HEK293T (cell line): ENCODE measurements at regions not wholly inside any gene's neighbourhood (a gene's known extent, or its start where the extent isn't known, plus 50 kb on each side); places are given as distances from the start of the nearest gene placed in this dataset.

Experiments
- BHLHE40 ChIP-seq: fragments of 450-650 bp; IDR thresholded peaks from 2 replicates; pipeline ENCODE4 v1.6.1; 2016; ENCODE audit warnings: mild to moderate bottlenecking, moderate library complexity, borderline replicate concordance
- CTBP1 ChIP-seq: fragments of 450-650 bp; IDR thresholded peaks from 2 replicates; pipeline ENCODE4 v1.6.1; 2016; ENCODE audit warnings: borderline replicate concordance
- ELF4 ChIP-seq: fragments of 450-650 bp; IDR thresholded peaks from 2 replicates; pipeline ENCODE4 v1.6.1; 2017; ENCODE audit warnings: antibody characterized with exemption
- FOXA1 ChIP-seq: fragments of 450-650 bp; IDR thresholded peaks from 2 replicates; pipeline ENCODE4 v1.6.1; 2016; ENCODE audit warnings: mild to moderate bottlenecking
- FOXM1 ChIP-seq: fragments of 450-650 bp; IDR thresholded peaks from 2 replicates; pipeline ENCODE4 v1.6.1; 2017; ENCODE audit warnings: mild to moderate bottlenecking, borderline replicate concordance
- HDGF ChIP-seq: fragments of 450-650 bp; IDR thresholded peaks from 2 replicates; pipeline ENCODE4 v1.6.1; 2017; ENCODE audit warnings: antibody characterized with exemption, borderline replicate concordance
- LEF1 ChIP-seq: fragments of 450-650 bp; IDR thresholded peaks from 2 replicates; pipeline ENCODE4 v1.6.1; 2017; ENCODE audit warnings: mild to moderate bottlenecking, borderline replicate concordance
- NFRKB ChIP-seq: fragments of 450-650 bp; IDR thresholded peaks from 2 replicates; pipeline ENCODE4 v1.6.1; 2016; ENCODE audit warnings: mild to moderate bottlenecking, moderate library complexity
- SP1 ChIP-seq: fragments of 450-650 bp; IDR thresholded peaks from 2 replicates; pipeline ENCODE4 v1.6.1; 2017
- SUZ12 ChIP-seq: fragments of 450-650 bp; IDR thresholded peaks from 2 replicates; pipeline ENCODE4 v1.6.1; 2016; ENCODE audit warnings: mild to moderate bottlenecking
- TARDBP ChIP-seq: fragments of 450-650 bp; IDR thresholded peaks from 2 replicates; pipeline ENCODE4 v1.6.1; 2016

DNA sequence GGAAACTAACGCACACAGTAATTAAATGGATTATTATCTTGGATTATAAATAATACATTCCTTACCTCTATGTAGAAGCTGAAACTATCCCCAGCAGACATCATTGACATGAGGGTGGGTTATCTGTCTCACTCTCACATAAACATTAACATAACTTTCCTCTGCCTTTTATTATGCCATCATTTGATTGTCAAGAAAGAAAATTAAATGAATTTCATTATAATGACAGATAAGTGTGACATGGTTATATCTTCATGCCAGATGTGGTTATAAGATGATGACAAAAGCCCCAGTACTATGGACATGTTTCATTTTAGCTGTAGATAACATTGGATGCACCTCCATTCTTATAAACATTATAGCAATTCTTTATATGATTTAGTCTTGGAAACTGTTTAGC lies 476.5 kb downstream of the KCNT2 start:
- no peak for TF ChIP-seq SP1
- no peak for TF ChIP-seq SUZ12
- no peak for TF ChIP-seq FOXA1
- TF ChIP-seq LEF1, result no peak
- no peak for TF ChIP-seq BHLHE40
- no peak for TF ChIP-seq FOXM1
- TF ChIP-seq ELF4, result no peak
- no peak for TF ChIP-seq HDGF
- no peak for TF ChIP-seq TARDBP
- TF ChIP-seq CTBP1, result no peak
- no peak for TF ChIP-seq NFRKB
